Thyroid gland (tissue), 4 donors: ENCODE measurements at regions not wholly inside any gene's neighbourhood (a gene's known extent, or its start where the extent isn't known, plus 50 kb on each side); places are given as distances from the start of the nearest gene placed in this dataset.
"Not testable (repeated sequence)": the region's sequence is repeated elsewhere in the genome, so short reads cannot be mapped to it uniquely, and the experiment has no call there.

ENCODE experiments used
- POLR2A ChIP-seq, 2 donors: fragments of 450-650 bp; IDR thresholded peaks; one replicate each; pipeline ENCODE4 v1.6.1; 2017; ENCODE audit warnings: antibody characterized with exemption in 2 of 2, mild to moderate bottlenecking in 2 of 2, moderate library complexity in 1 of 2
- TF ChIP-seq, protein P1 (sequence below), 6 experiments: fragments of 200-600 bp in 3 of 6; fragments of 450-650 bp in 3 of 6; sonication (generic) in 3 of 6; IDR thresholded peaks; one replicate each; pipeline ENCODE4 v1.5.1; 2016 to 2019; ENCODE audit warnings: antibody characterized with exemption in 6 of 6, mild to moderate bottlenecking in 2 of 6, inconsistent platforms in 1 of 6, moderate library complexity in 1 of 6

DNA sequence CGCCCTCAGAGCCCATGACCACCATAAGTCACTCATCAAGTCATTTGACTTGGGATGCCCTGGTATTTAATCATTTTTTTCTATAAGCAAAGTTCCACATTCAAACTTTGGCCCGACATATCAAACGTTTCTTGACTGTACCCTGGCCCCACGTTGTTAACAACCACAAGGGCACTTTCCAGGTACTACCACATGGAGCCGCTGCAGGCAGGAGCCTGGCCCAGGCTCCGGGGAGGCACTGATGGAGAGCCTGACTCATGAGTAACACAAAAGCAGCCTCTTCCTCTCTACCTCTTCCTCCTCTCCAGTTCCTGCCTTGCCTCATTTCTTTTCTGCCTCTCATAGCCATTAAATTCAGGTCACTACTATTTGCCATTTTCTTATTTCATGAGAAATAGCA, 95.9 kb upstream of the ADORA2B start:
- TF ChIP-seq, protein P1, sequence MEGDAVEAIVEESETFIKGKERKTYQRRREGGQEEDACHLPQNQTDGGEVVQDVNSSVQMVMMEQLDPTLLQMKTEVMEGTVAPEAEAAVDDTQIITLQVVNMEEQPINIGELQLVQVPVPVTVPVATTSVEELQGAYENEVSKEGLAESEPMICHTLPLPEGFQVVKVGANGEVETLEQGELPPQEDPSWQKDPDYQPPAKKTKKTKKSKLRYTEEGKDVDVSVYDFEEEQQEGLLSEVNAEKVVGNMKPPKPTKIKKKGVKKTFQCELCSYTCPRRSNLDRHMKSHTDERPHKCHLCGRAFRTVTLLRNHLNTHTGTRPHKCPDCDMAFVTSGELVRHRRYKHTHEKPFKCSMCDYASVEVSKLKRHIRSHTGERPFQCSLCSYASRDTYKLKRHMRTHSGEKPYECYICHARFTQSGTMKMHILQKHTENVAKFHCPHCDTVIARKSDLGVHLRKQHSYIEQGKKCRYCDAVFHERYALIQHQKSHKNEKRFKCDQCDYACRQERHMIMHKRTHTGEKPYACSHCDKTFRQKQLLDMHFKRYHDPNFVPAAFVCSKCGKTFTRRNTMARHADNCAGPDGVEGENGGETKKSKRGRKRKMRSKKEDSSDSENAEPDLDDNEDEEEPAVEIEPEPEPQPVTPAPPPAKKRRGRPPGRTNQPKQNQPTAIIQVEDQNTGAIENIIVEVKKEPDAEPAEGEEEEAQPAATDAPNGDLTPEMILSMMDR (IDR thresholded peaks at IDR 0.05): not testable (repeated sequence)
- TF ChIP-seq POLR2A (IDR thresholded peaks at IDR 0.05): not testable (repeated sequence)
